H9 (cell line): ENCODE measurements at regions not wholly inside any gene's neighbourhood (a gene's known extent, or its start where the extent isn't known, plus 50 kb on each side); places are given as distances from the start of the nearest gene placed in this dataset.

Experiments used
- DNase-seq: peaks from one replicate; pipeline ENCODE4 v3.0.0-alpha.2; 2017
- H2AFZ ChIP-seq: one replicate; pipeline ENCODE4 v1.6.1; 2013; ENCODE audit warnings: mild to moderate bottlenecking, low read length, control low read depth, moderate library complexity
- H2AK5ac ChIP-seq: 2 replicates; pipeline ENCODE4 v1.6.1; 2013; ENCODE audit warnings: low read length, control low read depth, mixed read lengths; ENCODE audit not compliant: insufficient read length
- H2BK120ac ChIP-seq: one replicate; pipeline ENCODE4 v1.6.1; 2013; ENCODE audit warnings: low read depth, mild to moderate bottlenecking, low read length, control low read depth, inconsistent platforms; ENCODE audit not compliant: poor library complexity, severe bottlenecking
- H2BK12ac ChIP-seq: 2 replicates; pipeline ENCODE4 v1.6.1; 2013; ENCODE audit warnings: low read length, control low read depth, mixed read lengths, low read depth; ENCODE audit not compliant: insufficient read length
- H2BK15ac ChIP-seq: 2 replicates; pipeline ENCODE4 v1.6.1; 2013; ENCODE audit warnings: low read depth, low read length, control low read depth
- H2BK20ac ChIP-seq: one replicate; pipeline ENCODE4 v1.6.1; 2013; ENCODE audit warnings: low read depth, mild to moderate bottlenecking, low read length, control low read depth, inconsistent platforms; ENCODE audit not compliant: poor library complexity, severe bottlenecking
- H2BK5ac ChIP-seq: 2 replicates; pipeline ENCODE4 v1.6.1; 2013; ENCODE audit warnings: low read length, control low read depth, mixed read lengths; ENCODE audit not compliant: insufficient read length
- H3K14ac ChIP-seq: 2 replicates; pipeline ENCODE4 v1.6.1; 2013; ENCODE audit warnings: low read length, control low read depth; ENCODE audit not compliant: insufficient read depth
- H3K18ac ChIP-seq: 2 replicates; pipeline ENCODE4 v1.6.1; 2013; ENCODE audit warnings: low read depth, mild to moderate bottlenecking, mixed read lengths, low read length, control low read depth; ENCODE audit not compliant: insufficient read length
- H3K23ac ChIP-seq: 2 replicates; pipeline ENCODE4 v1.6.1; 2013; ENCODE audit warnings: low read length, control low read depth, mixed read lengths, low read depth; ENCODE audit not compliant: insufficient read length
- H3K23me2 ChIP-seq: 2 replicates; pipeline ENCODE4 v1.6.1; 2013; ENCODE audit warnings: low read depth, mild to moderate bottlenecking, mixed read lengths, low read length, control low read depth; ENCODE audit not compliant: insufficient read length, poor library complexity, severe bottlenecking
- H3K27ac ChIP-seq: 2 replicates; pipeline ENCODE4 v1.5.1; 2013; ENCODE audit warnings: low read length, control low read depth, mixed read lengths, low read depth; ENCODE audit not compliant: insufficient read length
- H3K27me3 ChIP-seq: 2 replicates; pipeline ENCODE4 v1.6.1; 2013; ENCODE audit warnings: low read length, control low read depth, inconsistent platforms; ENCODE audit not compliant: insufficient read depth
- H3K4ac ChIP-seq: 2 replicates; pipeline ENCODE4 v1.6.1; 2013; ENCODE audit warnings: low read depth, mild to moderate bottlenecking, control low read depth, inconsistent platforms, low read length, moderate library complexity
- H3K4me1 ChIP-seq: 2 replicates; pipeline ENCODE4 v1.6.1; 2013; ENCODE audit warnings: low read length, control low read depth, inconsistent platforms; ENCODE audit not compliant: insufficient read depth
- H3K4me2 ChIP-seq: 2 replicates; pipeline ENCODE4 v1.6.1; 2013; ENCODE audit warnings: low read length, control low read depth, mixed read lengths; ENCODE audit not compliant: insufficient read length, insufficient read depth
- H3K56ac ChIP-seq: 2 replicates; pipeline ENCODE4 v1.6.1; 2013; ENCODE audit warnings: low read depth, mild to moderate bottlenecking, mixed read lengths, low read length, control low read depth; ENCODE audit not compliant: insufficient read length
- H3K79me1 ChIP-seq: 2 replicates; pipeline ENCODE4 v1.6.1; 2013; ENCODE audit warnings: low read depth, mild to moderate bottlenecking, moderate library complexity, low read length, control low read depth, inconsistent platforms; ENCODE audit not compliant: insufficient read depth, poor library complexity, severe bottlenecking
- H3K79me2 ChIP-seq: 2 replicates; pipeline ENCODE4 v1.6.1; 2013; ENCODE audit warnings: low read length, control low read depth, inconsistent platforms; ENCODE audit not compliant: insufficient read depth
- H3K9ac ChIP-seq: 2 replicates; pipeline ENCODE4 v1.6.1; 2013; ENCODE audit warnings: low read length, control low read depth, mixed read lengths; ENCODE audit not compliant: insufficient read length; ENCODE audit errors: extremely low read depth
- H3K9me3 ChIP-seq: one replicate; pipeline ENCODE4 v1.6.1; 2013; ENCODE audit warnings: low read depth, low read length, inconsistent platforms; ENCODE audit not compliant: control insufficient read depth
- H3T11ph ChIP-seq: one replicate; pipeline ENCODE4 v1.6.1; 2013; ENCODE audit warnings: mild to moderate bottlenecking, low read length, control low read depth, inconsistent platforms
- H4K20me1 ChIP-seq: one replicate; pipeline ENCODE4 v1.6.1; 2013; ENCODE audit not compliant: control insufficient read depth, insufficient read length, insufficient read depth
- H4K5ac ChIP-seq: 2 replicates; pipeline ENCODE4 v1.6.1; 2013; ENCODE audit warnings: low read depth, mild to moderate bottlenecking, mixed read lengths, low read length, control low read depth; ENCODE audit not compliant: insufficient read length
- H4K8ac ChIP-seq: replicated peaks from 2 replicates; pipeline ENCODE4 v1.6.1; 2013; ENCODE audit warnings: low read length, control low read depth, mixed read lengths, low read depth; ENCODE audit not compliant: insufficient read length
- H4K91ac ChIP-seq: 2 replicates; pipeline ENCODE4 v1.6.1; 2013; ENCODE audit warnings: low read depth, mild to moderate bottlenecking, moderate library complexity, mixed read lengths, low read length, control low read depth; ENCODE audit not compliant: insufficient read length
- H3K27ac Mint-ChIP-seq, 3 experiments: 2 replicates in 2 of 3; 3 replicates in 1 of 3; pipeline ENCODE4 v1.8.0; 2020 to 2021; ENCODE audit warnings: mixed read lengths in 3 of 3, mild to moderate bottlenecking in 1 of 3, moderate library complexity in 1 of 3
- H3K27me3 Mint-ChIP-seq: 2 replicates; pipeline ENCODE4 v1.8.0; 2021; ENCODE audit warnings: low read depth, mild to moderate bottlenecking, moderate library complexity, mixed read lengths
- H3K36me3 Mint-ChIP-seq, 3 experiments: 2 replicates in 2 of 3; 3 replicates in 1 of 3; pipeline ENCODE4 v1.8.0; 2020 to 2021; ENCODE audit warnings: low read depth in 3 of 3, mixed read lengths in 3 of 3; ENCODE audit not compliant: insufficient read depth in 1 of 3
- H3K4me1 Mint-ChIP-seq, 2 experiments: 2 replicates each; pipeline ENCODE4 v1.8.0; 2020; ENCODE audit warnings: mixed read lengths in 2 of 2
- H3K4me3 Mint-ChIP-seq, 2 experiments: 2 replicates in 1 of 2; 3 replicates in 1 of 2; pipeline ENCODE4 v1.8.0; 2020 to 2021; ENCODE audit warnings: mild to moderate bottlenecking in 2 of 2, mixed read lengths in 2 of 2, moderate library complexity in 1 of 2
- H3K9me3 Mint-ChIP-seq, 2 experiments: 2 replicates in 1 of 2; 3 replicates in 1 of 2; pipeline ENCODE4 v1.8.0; 2020; ENCODE audit warnings: mild to moderate bottlenecking in 2 of 2, mixed read lengths in 2 of 2, moderate library complexity in 1 of 2
- WGBS: extraction: QIAGEN DNeasy Blood & Tissue Kit; methylation state at CpG from one replicate; pipeline ENCODE4 v1.1.7; 2013; ENCODE audit warnings: missing lambda C conversion rate, low lambda C conversion rate, mixed read lengths; ENCODE audit not compliant: insufficient read length; ENCODE audit errors: extremely low coverage; 5-methylcytosine and 5-hydroxymethylcytosine counted together
- TF ChIP-seq, protein P1 (sequence below): fragments of 200-600 bp; sonication (generic); conservative IDR thresholded peaks from 3 replicates; pipeline ENCODE4 v1.8.0; 2021; ENCODE audit warnings: antibody characterized with exemption, mild to moderate bottlenecking

DNA sequence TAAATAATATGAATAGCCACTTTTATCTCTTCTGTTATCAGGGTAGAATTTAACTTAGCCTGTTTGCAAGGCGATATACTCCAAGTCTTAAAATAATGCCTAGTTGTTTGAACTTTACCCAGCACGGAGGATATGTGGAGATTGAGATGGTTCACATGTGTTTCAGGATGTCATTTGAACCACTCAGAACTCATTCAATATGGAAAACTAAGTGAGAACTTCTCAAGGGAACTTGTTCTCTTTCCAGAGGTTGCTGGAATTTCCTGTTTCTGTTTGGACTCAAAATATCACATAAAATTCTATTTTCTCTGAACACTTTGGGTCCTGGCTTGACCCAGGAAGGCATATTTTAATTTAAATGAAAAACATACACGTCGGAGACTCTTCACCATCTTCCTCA, 139.1 kb upstream of the MYO10 start:
- H3K4me3 Mint-ChIP-seq: no peak overlapping the region
- H3K18ac ChIP-seq: no peak overlapping the region
- no peak overlapping the region for H2AFZ ChIP-seq
- H3K79me2 ChIP-seq: no peaks in the 10 kb centered on the region
- no peaks in the 10 kb centered on the region for H3K23me2 ChIP-seq
- no peaks in the 10 kb centered on the region for H3K9me3 Mint-ChIP-seq
- no peak overlapping the region for H2AK5ac ChIP-seq
- no peaks in the 10 kb centered on the region for H3K27me3 ChIP-seq
- H3T11ph ChIP-seq: no peak overlapping the region
- H3K9me3 ChIP-seq: no peaks in the 10 kb centered on the region
- no peak overlapping the region for H3K56ac ChIP-seq
- H3K9ac ChIP-seq: no peak overlapping the region
- no peak overlapping the region for H2BK5ac ChIP-seq
- H3K79me1 ChIP-seq: no peaks in the 10 kb centered on the region
- H3K23ac ChIP-seq: no peak overlapping the region
- H3K4me2 ChIP-seq: no peak overlapping the region
- no peaks in the 10 kb centered on the region for H3K4me1 Mint-ChIP-seq
- H4K91ac ChIP-seq: no peak overlapping the region
- H3K14ac ChIP-seq: no peak overlapping the region
- no peak for DNase-seq
- H3K36me3 Mint-ChIP-seq: no peaks in the 10 kb centered on the region
- H4K20me1 ChIP-seq: no peaks in the 10 kb centered on the region
- H3K4ac ChIP-seq: no peak overlapping the region
- H3K27me3 Mint-ChIP-seq: no peaks in the 10 kb centered on the region
- TF ChIP-seq, protein P1, sequence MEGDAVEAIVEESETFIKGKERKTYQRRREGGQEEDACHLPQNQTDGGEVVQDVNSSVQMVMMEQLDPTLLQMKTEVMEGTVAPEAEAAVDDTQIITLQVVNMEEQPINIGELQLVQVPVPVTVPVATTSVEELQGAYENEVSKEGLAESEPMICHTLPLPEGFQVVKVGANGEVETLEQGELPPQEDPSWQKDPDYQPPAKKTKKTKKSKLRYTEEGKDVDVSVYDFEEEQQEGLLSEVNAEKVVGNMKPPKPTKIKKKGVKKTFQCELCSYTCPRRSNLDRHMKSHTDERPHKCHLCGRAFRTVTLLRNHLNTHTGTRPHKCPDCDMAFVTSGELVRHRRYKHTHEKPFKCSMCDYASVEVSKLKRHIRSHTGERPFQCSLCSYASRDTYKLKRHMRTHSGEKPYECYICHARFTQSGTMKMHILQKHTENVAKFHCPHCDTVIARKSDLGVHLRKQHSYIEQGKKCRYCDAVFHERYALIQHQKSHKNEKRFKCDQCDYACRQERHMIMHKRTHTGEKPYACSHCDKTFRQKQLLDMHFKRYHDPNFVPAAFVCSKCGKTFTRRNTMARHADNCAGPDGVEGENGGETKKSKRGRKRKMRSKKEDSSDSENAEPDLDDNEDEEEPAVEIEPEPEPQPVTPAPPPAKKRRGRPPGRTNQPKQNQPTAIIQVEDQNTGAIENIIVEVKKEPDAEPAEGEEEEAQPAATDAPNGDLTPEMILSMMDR: no peak
- no peak overlapping the region for H2BK20ac ChIP-seq
- H3K4me1 ChIP-seq: no peaks in the 10 kb centered on the region
- no peak overlapping the region for H4K8ac ChIP-seq
- H3K27ac Mint-ChIP-seq: no peak overlapping the region
- no peak overlapping the region for H2BK120ac ChIP-seq
- H4K5ac ChIP-seq: no peak overlapping the region
- no peak overlapping the region for H2BK12ac ChIP-seq
- H3K27ac ChIP-seq: no peak overlapping the region
- H2BK15ac ChIP-seq: no peak overlapping the region
- WGBS: no CpG with 5 or more reads among the region's 4 CpGs
